BE2C (cell line): ENCODE measurements at regions not wholly inside any gene's neighbourhood (a gene's known extent, or its start where the extent isn't known, plus 50 kb on each side); places are given as distances from the start of the nearest gene placed in this dataset.

Experiments used
- DNase-seq: peaks from one replicate; pipeline ENCODE4 v3.0.0-alpha.2; 2020
- H3K27me3 ChIP-seq: fragments of 250-450 bp; sonication (Bioruptor Pico); 2 replicates; pipeline ENCODE4 v1.5.1; 2020; ENCODE audit warnings: mild to moderate bottlenecking
- H3K36me3 ChIP-seq: fragments of 250-450 bp; sonication (Bioruptor Pico); 2 replicates; pipeline ENCODE4 v1.5.1; 2020; ENCODE audit warnings: mild to moderate bottlenecking
- H3K4me1 ChIP-seq: fragments of 250-450 bp; sonication (Bioruptor Pico); 2 replicates; pipeline ENCODE4 v1.5.1; 2020
- H3K4me3 ChIP-seq: 2 replicates; pipeline ENCODE4 v1.5.1; 2011; ENCODE audit warnings: low read depth, low read length
- H3K9me3 ChIP-seq: fragments of 250-450 bp; sonication (Bioruptor Pico); 2 replicates; pipeline ENCODE4 v1.5.1; 2020
- TF ChIP-seq, protein P1 (sequence below): IDR thresholded peaks from 2 replicates; pipeline ENCODE4 v1.5.1; 2012; ENCODE audit warnings: mild to moderate bottlenecking, low read depth, low read length

- DNase-seq: no peak
- Histone ChIP-seq H3K4me3 (no peak overlapping the region), H3K36me3 (no peaks in the 10 kb centered on the region), H3K9me3 (peaks cover 3% of the 10 kb centered on the region), H3K4me1 (no peaks in the 10 kb centered on the region), H3K27me3 (no peaks in the 10 kb centered on the region)
- TF ChIP-seq, protein P1, sequence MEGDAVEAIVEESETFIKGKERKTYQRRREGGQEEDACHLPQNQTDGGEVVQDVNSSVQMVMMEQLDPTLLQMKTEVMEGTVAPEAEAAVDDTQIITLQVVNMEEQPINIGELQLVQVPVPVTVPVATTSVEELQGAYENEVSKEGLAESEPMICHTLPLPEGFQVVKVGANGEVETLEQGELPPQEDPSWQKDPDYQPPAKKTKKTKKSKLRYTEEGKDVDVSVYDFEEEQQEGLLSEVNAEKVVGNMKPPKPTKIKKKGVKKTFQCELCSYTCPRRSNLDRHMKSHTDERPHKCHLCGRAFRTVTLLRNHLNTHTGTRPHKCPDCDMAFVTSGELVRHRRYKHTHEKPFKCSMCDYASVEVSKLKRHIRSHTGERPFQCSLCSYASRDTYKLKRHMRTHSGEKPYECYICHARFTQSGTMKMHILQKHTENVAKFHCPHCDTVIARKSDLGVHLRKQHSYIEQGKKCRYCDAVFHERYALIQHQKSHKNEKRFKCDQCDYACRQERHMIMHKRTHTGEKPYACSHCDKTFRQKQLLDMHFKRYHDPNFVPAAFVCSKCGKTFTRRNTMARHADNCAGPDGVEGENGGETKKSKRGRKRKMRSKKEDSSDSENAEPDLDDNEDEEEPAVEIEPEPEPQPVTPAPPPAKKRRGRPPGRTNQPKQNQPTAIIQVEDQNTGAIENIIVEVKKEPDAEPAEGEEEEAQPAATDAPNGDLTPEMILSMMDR: no peak
These were observed 305.4 kb upstream of the IRX2 start for GRCh38 chr5:3056866-3057265.

DNA sequence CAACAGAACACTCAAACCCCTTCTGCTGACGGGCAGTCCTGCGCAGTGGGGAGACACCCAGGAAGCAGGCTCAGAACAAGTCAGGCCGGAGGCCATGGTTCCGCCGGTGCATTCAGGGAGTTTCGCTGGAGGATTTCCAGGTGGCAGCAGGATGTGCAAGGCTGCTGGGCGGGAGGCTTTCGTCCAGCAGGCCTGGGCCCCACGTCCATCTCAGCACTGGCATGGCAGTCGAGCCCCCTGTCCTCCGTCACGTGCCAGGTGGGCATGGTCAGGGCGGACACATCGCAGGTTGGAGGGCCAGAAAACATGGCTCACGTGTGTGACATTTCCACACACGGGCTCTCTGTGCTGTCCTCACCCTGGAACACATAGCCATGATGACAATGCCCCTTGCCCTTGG is 299.9 kb upstream of the IRX2 start:
- no peak for DNase-seq
- TF ChIP-seq, protein P1: no peak
- H3K4me1 ChIP-seq: no peaks in the 10 kb centered on the region
- no peaks in the 10 kb centered on the region; the same call in 1 of the 2 replicates for H3K9me3 ChIP-seq
- no peaks in the 10 kb centered on the region for H3K36me3 ChIP-seq
- H3K27me3 ChIP-seq: no peaks in the 10 kb centered on the region
- H3K4me3 ChIP-seq: no peak overlapping the region

GRCh38 chr5:3050863-3051262 is 299.4 kb upstream of the IRX2 start:
- Histone ChIP-seq H3K36me3 (no peaks in the 10 kb centered on the region), H3K27me3 (no peaks in the 10 kb centered on the region), H3K4me3 (no peak overlapping the region), H3K9me3 (no peaks in the 10 kb centered on the region; the same call in 1 of the 2 replicates), H3K4me1 (no peaks in the 10 kb centered on the region)
- TF ChIP-seq, protein P1: no peak
- DNase-seq: no peak

- H3K4me1 ChIP-seq: no peaks in the 10 kb centered on the region
- no peak overlapping the region for H3K4me3 ChIP-seq
- no peaks in the 10 kb centered on the region; the same call in 1 of the 2 replicates for H3K9me3 ChIP-seq
- no peak for DNase-seq
- H3K36me3 ChIP-seq: no peaks in the 10 kb centered on the region
- TF ChIP-seq, protein P1: no peak
- H3K27me3 ChIP-seq: no peaks in the 10 kb centered on the region
These were observed 297.8 kb upstream of the IRX2 start for GRCh38 chr5:3049261-3049660.

DNA sequence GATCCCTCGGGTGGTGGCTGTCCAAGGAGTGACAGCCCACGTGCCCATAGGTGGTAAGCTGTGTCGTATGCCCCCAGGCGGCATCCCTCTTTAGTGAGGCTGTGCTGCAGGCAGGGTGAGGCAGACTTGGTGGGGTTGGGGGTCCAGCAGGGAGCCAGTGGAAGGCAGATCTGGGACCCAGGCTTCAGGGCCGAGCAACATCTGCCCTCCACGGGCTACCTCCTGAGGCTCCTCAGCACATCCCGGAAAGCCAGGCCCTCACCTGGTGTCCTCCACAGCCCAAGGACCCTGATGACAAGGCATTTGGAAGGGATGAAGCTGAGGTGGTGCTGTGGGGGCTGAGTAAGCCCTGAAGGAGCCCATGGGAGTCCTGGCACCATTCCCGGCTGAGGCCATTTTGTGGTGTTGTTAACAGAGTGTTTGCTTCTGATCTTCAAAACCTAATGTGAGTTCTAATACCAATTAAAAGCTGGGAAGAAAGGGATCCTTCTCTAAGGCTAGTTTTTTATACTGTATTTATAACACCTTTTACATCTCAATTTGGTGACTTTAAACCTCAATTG is 295.8 kb upstream of the IRX2 start:
- no peaks in the 10 kb centered on the region for H3K4me1 ChIP-seq
- H3K36me3 ChIP-seq: no peaks in the 10 kb centered on the region
- no peaks in the 10 kb centered on the region; the same call in 1 of the 2 replicates for H3K9me3 ChIP-seq
- TF ChIP-seq, protein P1: no peak
- no peaks in the 10 kb centered on the region for H3K27me3 ChIP-seq
- no peak overlapping the region for H3K4me3 ChIP-seq
- DNase-seq: no peak

DNA sequence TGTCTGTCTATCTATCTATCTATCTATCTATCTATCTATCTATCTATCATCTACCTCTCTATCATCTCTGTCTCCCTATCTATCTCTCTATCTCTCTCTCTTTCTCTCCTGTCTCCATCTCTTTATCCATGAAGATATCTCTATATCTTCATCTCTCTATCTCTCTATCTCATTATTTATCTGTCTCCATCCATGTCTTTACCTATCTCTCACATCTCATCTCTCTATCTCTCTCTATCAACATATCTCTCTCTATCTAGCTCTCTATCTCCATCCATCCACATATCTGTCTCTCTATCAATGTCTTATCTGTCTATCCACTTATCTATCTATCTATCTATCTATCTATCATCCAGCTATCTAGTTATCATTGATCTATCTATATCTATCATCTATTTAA is 292.1 kb upstream of the IRX2 start:
- H3K4me1 ChIP-seq: no peaks in the 10 kb centered on the region
- TF ChIP-seq, protein P1: no peak
- no peaks in the 10 kb centered on the region for H3K36me3 ChIP-seq
- no peaks in the 10 kb centered on the region; the same call in 1 of the 2 replicates for H3K9me3 ChIP-seq
- DNase-seq: no peak
- no peaks in the 10 kb centered on the region for H3K27me3 ChIP-seq
- no peak overlapping the region for H3K4me3 ChIP-seq
